B cell (primary cell): ENCODE measurements at regions not wholly inside any gene's neighbourhood (a gene's known extent, or its start where the extent isn't known, plus 50 kb on each side); places are given as distances from the start of the nearest gene placed in this dataset.

Source experiments
- ATAC-seq: fragments of 200-7000 bp; cut with Tn5 transposase; one replicate; pipeline ENCODE4 v1.10.0; 2021; ENCODE audit warnings: low read depth, mild to moderate bottlenecking, moderate number of reproducible peaks, moderate library complexity
- CTCF ChIA-PET: fragments of 350-600 bp; sonication (Branson Sonifier 250); formaldehyde crosslinking; loops from one replicate; lab custom pipeline; 2021; ENCODE audit warnings: antibody characterized with exemption, inconsistent platforms; lab: Charles Lee
- POLR2A ChIA-PET: fragments of 350-600 bp; sonication (Branson Sonifier 250); formaldehyde crosslinking; loops from one replicate; lab custom pipeline; 2021; ENCODE audit warnings: antibody characterized with exemption; lab: Charles Lee
- DNase-seq: peaks from one replicate; pipeline ENCODE4 v3.0.0; 2013
- H2AFZ ChIP-seq: 2 replicates; pipeline ENCODE4 v1.6.1; 2012; ENCODE audit warnings: mild to moderate bottlenecking, low read depth, low read length; ENCODE audit not compliant: insufficient read depth, poor library complexity, severe bottlenecking
- H3K27ac ChIP-seq, 2 donors: 1 replicate in 1 of 2; 2 replicates in 1 of 2; pipeline ENCODE4 v1.5.1; 2012 to 2013; ENCODE audit warnings: low read length in 2 of 2, mild to moderate bottlenecking in 2 of 2, moderate library complexity in 1 of 2
- H3K27me3 ChIP-seq, 4 experiments: fragments of 200-600 bp in 1 of 4; sonication (generic) in 1 of 4; replicated peaks in 1 of 4; 1 replicate in 2 of 4; 2 replicates in 2 of 4; pipeline versions ENCODE4 v1.6.1 to v1.7.0; 2013 to 2016; ENCODE audit warnings: low read length in 3 of 4, mild to moderate bottlenecking in 2 of 4, mixed read lengths in 1 of 4, moderate library complexity in 1 of 4; ENCODE audit not compliant: insufficient read depth in 4 of 4, control insufficient read depth in 3 of 4; ENCODE audit errors: control extremely low read depth in 1 of 4
- H3K36me3 ChIP-seq, 2 experiments: replicated peaks in 1 of 2; 1 replicate in 1 of 2; 2 replicates in 1 of 2; pipeline versions ENCODE4 v1.6.1 to v1.7.1; 2013; ENCODE audit warnings: low read length in 1 of 2; ENCODE audit not compliant: insufficient read depth in 2 of 2, control insufficient read depth in 1 of 2; ENCODE audit errors: control extremely low read depth in 1 of 2, extremely low read depth in 1 of 2
- H3K4me1 ChIP-seq, 2 donors: fragments of 200-600 bp in 1 of 2; sonication (generic) in 1 of 2; 1 replicate in 1 of 2; 2 replicates in 1 of 2; pipeline versions ENCODE4 v1.5.1 to v1.6.1; 2013 to 2017; ENCODE audit warnings: low read length in 2 of 2; ENCODE audit not compliant: control insufficient read depth in 2 of 2, insufficient read depth in 2 of 2
- H3K4me2 ChIP-seq: replicated peaks from 2 replicates; pipeline ENCODE3; 2012; ENCODE audit warnings: mild to moderate bottlenecking, low read depth, low read length; ENCODE audit not compliant: poor library complexity, severe bottlenecking
- H3K4me3 ChIP-seq, 5 experiments: fragments of 200-600 bp in 1 of 5; sonication (generic) in 1 of 5; 1 replicate in 3 of 5; 2 replicates in 2 of 5; pipeline versions ENCODE4 v1.5.1 to v1.7.0; 2011 to 2016; ENCODE audit warnings: low read length in 4 of 5, mild to moderate bottlenecking in 4 of 5, low read depth in 2 of 5, control low read depth in 1 of 5, moderate library complexity in 1 of 5; ENCODE audit not compliant: insufficient read depth in 1 of 5; ENCODE audit errors: control extremely low read depth in 1 of 5, extremely low read depth in 1 of 5
- H3K79me2 ChIP-seq: fragments of 200-600 bp; sonication (generic); one replicate; pipeline ENCODE4 v1.6.0; 2016; ENCODE audit warnings: low read length; ENCODE audit not compliant: control insufficient read depth, insufficient read depth
- H3K9ac ChIP-seq: fragments of 200-600 bp; sonication (generic); 2 replicates; pipeline ENCODE4 v1.6.1; 2017; ENCODE audit warnings: mild to moderate bottlenecking, low read length, moderate library complexity
- H3K9me3 ChIP-seq, 3 donors: one replicate each; pipeline versions ENCODE4 v1.6.1 to v1.7.1; 2013; ENCODE audit warnings: low read length in 2 of 3; ENCODE audit not compliant: control insufficient read depth in 2 of 3, insufficient read depth in 1 of 3; ENCODE audit errors: control extremely low read depth in 1 of 3
- H4K20me1 ChIP-seq: 2 replicates; pipeline ENCODE4 v1.6.0; 2012; ENCODE audit warnings: mild to moderate bottlenecking, low read length; ENCODE audit not compliant: insufficient read depth, control insufficient read depth, poor library complexity, severe bottlenecking
- H3K27ac Mint-ChIP-seq: one replicate; pipeline ENCODE4 v1.8.0; 2021; ENCODE audit warnings: mixed read lengths
- H3K27me3 Mint-ChIP-seq: one replicate; pipeline ENCODE4 v1.8.0; 2021; ENCODE audit warnings: mixed read lengths
- H3K4me1 Mint-ChIP-seq: one replicate; pipeline ENCODE4 v1.8.0; 2021; ENCODE audit warnings: mixed read lengths
- H3K4me3 Mint-ChIP-seq: one replicate; pipeline ENCODE4 v1.8.0; 2021; ENCODE audit warnings: mixed read lengths
- H3K9me3 Mint-ChIP-seq: one replicate; pipeline ENCODE4 v1.8.0; 2022; ENCODE audit warnings: mixed read lengths; ENCODE audit not compliant: insufficient read depth
- CTCF ChIP-seq: fragments of 200-600 bp; IDR thresholded peaks from one replicate; pipeline ENCODE4 v1.8.0; 2022; ENCODE audit warnings: antibody characterized with exemption, mild to moderate bottlenecking
- EZH2 ChIP-seq: IDR thresholded peaks from 2 replicates; pipeline ENCODE4 v1.6.1; 2012; ENCODE audit warnings: borderline replicate concordance, low read depth, mild to moderate bottlenecking, moderate library complexity, low read length; ENCODE audit not compliant: insufficient read depth, poor library complexity, severe bottlenecking
- WGBS: methylation state at CpG from one replicate; pipeline ENCODE4 v1.1.5; 2013; ENCODE audit warnings: missing lambda C conversion rate; ENCODE audit not compliant: insufficient coverage; 5-methylcytosine and 5-hydroxymethylcytosine counted together
- intact Hi-C: fragments of 100-400 bp; cut with micrococcal nuclease; formaldehyde crosslinking; loops from one replicate; pipeline ENCODE4 v1.10.0; 2022

GRCh38 chr18:73545472-73545871 is 602.2 kb downstream of the FBXO15 start:
- Histone ChIP-seq H3K4me2 (no peak overlapping the region), H3K36me3 (no peaks in the 10 kb centered on the region), H3K79me2 (no peaks in the 10 kb centered on the region), H3K4me3 (no peak overlapping the region), H4K20me1 (no peaks in the 10 kb centered on the region), H3K9ac (no peak overlapping the region), H3K4me1 (no peaks in the 10 kb centered on the region), H2AFZ (no peak overlapping the region), H3K27ac (no peak overlapping the region), H3K9me3 (no peaks in the 10 kb centered on the region), H3K27me3 (no peaks in the 10 kb centered on the region)
- Mint-ChIP-seq H3K4me3 (no peak overlapping the region), H3K27me3 (no peaks in the 10 kb centered on the region), H3K4me1 (no peaks in the 10 kb centered on the region), H3K9me3 (no peaks in the 10 kb centered on the region), H3K27ac (no peak overlapping the region)
- ChIA-PET CTCF (no interaction called here), POLR2A (no interaction called here)
- intact Hi-C loops = no loop called here
- 29% methylated on average over 1 of the region's 1 CpG for WGBS
- ATAC-seq (no peak), DNase-seq (no peak)
- TF ChIP-seq EZH2 (no peak), CTCF (no peak)

- DNase-seq = no peak
- H3K79me2 ChIP-seq = no peaks in the 10 kb centered on the region
- H3K4me3 Mint-ChIP-seq = no peak overlapping the region
- no peaks in the 10 kb centered on the region for H4K20me1 ChIP-seq
- no peak overlapping the region for H3K4me2 ChIP-seq
- no CpG with 5 or more reads among the region's 2 CpGs for WGBS
- H3K4me1 ChIP-seq = no peaks in the 10 kb centered on the region
- intact Hi-C loops = no loop called here
- no peak overlapping the region for H3K27ac Mint-ChIP-seq
- H3K27me3 ChIP-seq = no peaks in the 10 kb centered on the region
- H3K4me3 ChIP-seq = no peak overlapping the region
- TF ChIP-seq CTCF = no peak
- TF ChIP-seq EZH2 = no peak
- H3K9ac ChIP-seq = no peak overlapping the region
- H3K9me3 ChIP-seq = no peaks in the 10 kb centered on the region
- ChIA-PET CTCF (no interaction called here), POLR2A (no interaction called here)
- no peak overlapping the region for H3K27ac ChIP-seq
- no peak for ATAC-seq
- H3K9me3 Mint-ChIP-seq = no peaks in the 10 kb centered on the region
- no peak overlapping the region for H2AFZ ChIP-seq
- no peaks in the 10 kb centered on the region for H3K36me3 ChIP-seq
- H3K27me3 Mint-ChIP-seq = no peaks in the 10 kb centered on the region
- H3K4me1 Mint-ChIP-seq = no peaks in the 10 kb centered on the region
Observed at GRCh38 chr18:73544617-73545016, 603.0 kb downstream of the FBXO15 start.
